ENCODE measurements at regions not wholly inside any gene's neighbourhood (a gene's known extent, or its start where the extent isn't known, plus 50 kb on each side); places are given as distances from the start of the nearest gene placed in this dataset.

GRCh38 chr17:73956595-73957465 is 246.6 kb upstream of the RPL38 start:
- DNase-seq = peak; percentile 39 to 71 (median 65)

- DNase-seq = peak in 2 of 3 experiments; percentile 13 to 37
Observed at GRCh38 chr17:73957564-73957963, 245.9 kb upstream of the RPL38 start.

- DNase-seq = no peak
Observed at GRCh38 chr17:73958453-73958852, 245.0 kb upstream of the RPL38 start.

- no peak for DNase-seq
Observed at GRCh38 chr17:73960469-73960868, 243.0 kb upstream of the RPL38 start.

GRCh38 chr17:73962308-73962707 is 241.2 kb upstream of the RPL38 start:
- no peak for DNase-seq

GRCh38 chr17:73968680-73969079 is 234.8 kb upstream of the RPL38 start:
- DNase-seq = no peak

- DNase-seq = no peak
Observed at GRCh38 chr17:73969956-73970355, 233.5 kb upstream of the RPL38 start.

- no peak for DNase-seq
Observed at GRCh38 chr17:73971127-73971526, 232.4 kb upstream of the RPL38 start.

GRCh38 chr17:73972056-73972455 is 231.4 kb upstream of the RPL38 start:
- no peak for DNase-seq

GRCh38 chr17:73972901-73973300 is 230.6 kb upstream of the RPL38 start:
- DNase-seq = no peak

- DNase-seq = no peak
Observed at GRCh38 chr17:73973586-73974409, 229.7 kb upstream of the RPL38 start.

GRCh38 chr17:73974536-73974935 is 228.9 kb upstream of the RPL38 start:
- DNase-seq = no peak

- no peak for DNase-seq
Observed at GRCh38 chr17:73976147-73976546, 227.3 kb upstream of the RPL38 start.

- peak in 2 of 3 experiments; percentile 62 to 93 for DNase-seq
Observed at GRCh38 chr17:73976676-73977521, 226.6 kb upstream of the RPL38 start.

- no peak for DNase-seq
Observed at GRCh38 chr17:73980517-73980916, 223.0 kb upstream of the RPL38 start.

- DNase-seq = no peak
Observed at GRCh38 chr17:73982871-73983270, 220.6 kb upstream of the RPL38 start.

- DNase-seq = peak in 1 of 3 experiments; percentile 40
Observed at GRCh38 chr17:73983621-73984400, 219.7 kb upstream of the RPL38 start.

- no peak for DNase-seq
Observed at GRCh38 chr17:73984941-73985340, 218.5 kb upstream of the RPL38 start.

GRCh38 chr17:73985466-73986015 is 217.9 kb upstream of the RPL38 start:
- DNase-seq = no peak

- DNase-seq = peak in 1 of 3 experiments; percentile 34
Observed at GRCh38 chr17:73986641-73987177, 216.8 kb upstream of the RPL38 start.

- DNase-seq = no peak
Observed at GRCh38 chr17:73987395-73987794, 216.1 kb upstream of the RPL38 start.
